NCI-H345 (cell line): ENCODE measurements at regions not wholly inside any gene's neighbourhood (a gene's known extent, or its start where the extent isn't known, plus 50 kb on each side); places are given as distances from the start of the nearest gene placed in this dataset.

Source experiments
- DNase-seq: peaks from one replicate; lab custom pipeline; 2025; lab: John Stamatoyannopoulos, UW

DNA sequence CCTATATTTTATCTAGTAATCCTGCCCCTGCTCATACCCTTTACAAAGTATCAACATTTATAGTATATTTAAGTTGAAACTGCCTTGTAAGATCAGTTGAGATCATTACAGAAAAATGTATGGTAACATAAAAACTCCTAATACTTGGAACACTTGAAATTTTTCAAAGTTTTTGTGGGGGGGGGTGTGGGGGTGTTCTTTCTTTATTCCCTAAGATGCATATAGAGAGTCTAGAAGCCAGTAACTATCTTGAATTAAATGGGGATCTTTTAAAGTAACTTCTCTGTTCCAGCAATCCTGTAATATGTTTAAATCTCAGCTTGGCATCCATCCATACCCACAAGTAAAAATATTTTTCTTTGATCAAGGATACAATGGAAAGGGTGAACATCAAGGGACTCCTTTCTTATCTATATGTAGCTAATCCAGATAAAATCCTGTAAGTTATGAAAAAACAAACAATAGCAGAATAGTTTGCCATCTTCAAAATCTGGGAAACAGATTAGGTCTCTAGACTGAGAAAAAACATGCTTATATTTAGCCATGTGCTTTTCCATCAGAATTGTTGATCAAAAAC is 455.3 kb downstream of the MEIS1 start:
- no peak for DNase-seq

DNA sequence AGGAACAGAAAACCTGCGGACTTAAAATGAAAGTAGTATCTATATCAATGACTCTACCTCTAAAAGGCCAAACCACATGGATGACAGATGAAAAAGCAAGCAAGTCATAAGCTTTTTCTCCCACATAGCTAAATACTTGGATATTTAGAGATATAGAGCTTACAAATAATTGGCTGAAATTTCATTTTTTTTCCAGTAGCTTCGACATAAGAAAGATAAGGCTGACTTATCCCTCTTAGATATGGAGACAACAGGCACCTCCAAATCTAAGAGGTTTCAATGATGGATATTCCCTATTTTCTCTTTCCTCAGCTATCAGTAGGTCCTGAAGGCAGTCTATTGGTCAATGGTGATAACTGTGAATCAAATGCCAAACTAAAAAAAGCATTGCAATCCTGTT is 460.3 kb downstream of the MEIS1 start:
- no peak for DNase-seq

DNA sequence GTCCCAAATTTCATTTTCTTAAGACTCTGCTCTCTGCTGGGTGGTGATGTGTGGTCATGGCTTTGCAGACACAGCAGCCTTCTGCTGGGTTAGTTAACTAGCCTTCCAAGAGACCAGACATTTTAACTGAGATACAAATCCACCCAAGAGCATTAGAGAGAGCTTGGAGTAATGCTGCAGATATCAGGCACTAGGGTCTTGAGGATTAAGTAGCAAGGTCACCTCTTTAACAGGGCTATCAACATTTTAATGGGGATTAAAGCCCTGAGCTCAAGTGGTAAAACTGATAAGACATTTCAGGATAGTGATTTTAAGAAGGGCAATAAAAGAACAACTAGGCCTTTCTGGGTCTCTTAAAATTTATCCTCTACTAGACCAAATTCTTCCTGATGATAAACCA is 461.2 kb downstream of the MEIS1 start:
- no peak for DNase-seq

DNA sequence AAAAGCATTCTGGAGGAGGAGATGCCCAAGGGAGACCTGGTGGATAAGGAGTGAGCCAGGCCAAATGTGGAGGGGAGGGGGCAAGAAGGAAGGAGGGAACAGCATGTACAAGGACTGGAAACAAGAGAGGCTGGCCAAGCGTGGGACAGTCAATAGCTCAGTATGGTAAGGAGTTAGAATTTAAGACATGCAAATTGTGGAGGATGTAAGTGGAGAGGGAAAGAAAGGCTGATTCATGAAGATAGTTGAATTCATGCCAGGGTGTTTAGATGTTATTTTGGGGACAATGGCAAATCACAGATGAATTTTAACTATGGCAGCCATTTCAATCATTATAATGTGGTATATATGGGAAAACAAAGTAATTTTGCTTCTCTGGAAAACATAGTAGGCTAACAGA is 462.3 kb downstream of the MEIS1 start:
- DNase-seq = no peak

DNA sequence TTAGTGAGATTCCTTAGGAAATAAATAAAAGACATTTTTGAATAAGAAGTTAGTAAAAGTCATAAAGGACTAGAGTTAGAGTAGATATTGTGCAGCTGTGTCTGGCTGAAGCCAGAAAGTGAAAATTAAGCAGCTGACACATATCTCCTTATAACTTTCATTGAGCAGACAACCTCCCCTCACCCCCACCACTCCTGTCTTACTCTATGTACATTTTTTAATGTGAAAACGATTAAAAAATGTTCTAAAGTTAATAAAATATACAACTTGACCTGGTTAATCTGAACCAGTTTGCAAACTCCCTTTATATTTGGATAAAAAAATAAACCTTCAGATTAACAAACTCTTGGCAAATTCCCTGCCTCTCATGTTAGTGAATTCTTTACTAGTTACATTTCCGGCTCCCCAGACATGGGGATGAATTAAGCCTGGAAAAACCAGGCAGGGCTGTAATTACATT is 462.8 kb downstream of the MEIS1 start:
- DNase-seq = no peak

DNA sequence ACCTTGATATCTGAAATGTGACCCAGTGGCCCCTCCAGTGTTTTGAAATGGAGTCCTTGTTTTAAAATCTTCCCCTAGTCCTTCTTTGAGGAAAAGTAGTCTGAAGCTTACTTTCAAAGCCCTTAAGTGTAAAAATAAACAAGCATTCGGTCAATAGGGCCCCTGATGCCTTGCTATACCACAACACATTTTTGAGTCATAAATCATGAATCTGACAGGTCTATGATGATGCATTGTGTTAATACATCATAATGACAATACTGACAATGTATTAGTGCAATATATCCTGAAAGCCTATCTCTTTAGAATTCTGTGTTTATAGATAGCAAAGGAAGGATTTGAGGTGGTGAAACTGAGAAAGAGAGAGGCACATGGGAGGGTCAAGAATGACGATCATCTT is 464.2 kb downstream of the MEIS1 start:
- no peak for DNase-seq

DNA sequence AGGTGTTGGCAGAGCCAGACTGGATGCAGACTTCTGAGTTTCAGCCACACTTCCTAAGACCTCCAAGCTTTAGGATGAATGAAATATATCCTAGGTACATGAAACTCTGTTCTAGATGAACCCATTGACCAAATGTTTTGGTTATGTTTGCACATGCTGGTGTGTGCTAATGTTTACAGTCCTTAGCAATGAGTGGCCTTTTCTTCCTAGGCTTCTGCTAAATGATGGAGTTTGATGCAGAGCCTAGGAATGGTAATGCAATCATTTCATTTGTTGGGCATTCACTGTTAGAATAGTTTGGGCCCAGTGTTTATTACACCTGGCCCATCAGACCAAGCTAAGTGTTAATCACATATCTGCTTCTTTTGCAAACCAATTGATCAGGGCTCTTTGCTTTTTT is 464.7 kb downstream of the MEIS1 start:
- no peak for DNase-seq

DNA sequence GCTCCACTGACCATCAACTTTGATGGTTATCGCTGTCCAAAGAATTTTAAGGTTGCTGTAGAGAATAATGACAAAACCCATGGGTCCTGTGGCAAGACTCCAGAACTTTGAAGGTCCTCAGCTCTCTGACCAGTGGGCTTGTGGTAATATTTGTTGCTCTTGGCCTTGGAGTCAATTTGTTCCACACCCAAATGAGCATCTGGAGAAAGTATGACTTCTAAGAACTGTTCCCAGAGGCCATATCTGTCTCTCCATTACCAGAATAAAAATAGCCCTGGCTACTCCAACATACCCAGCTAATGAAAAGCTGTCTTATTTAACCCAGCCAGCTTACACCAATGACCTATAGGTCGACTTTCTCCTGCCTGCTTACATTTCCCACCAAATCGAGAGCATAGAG is 466.4 kb downstream of the MEIS1 start:
- no peak for DNase-seq

DNA sequence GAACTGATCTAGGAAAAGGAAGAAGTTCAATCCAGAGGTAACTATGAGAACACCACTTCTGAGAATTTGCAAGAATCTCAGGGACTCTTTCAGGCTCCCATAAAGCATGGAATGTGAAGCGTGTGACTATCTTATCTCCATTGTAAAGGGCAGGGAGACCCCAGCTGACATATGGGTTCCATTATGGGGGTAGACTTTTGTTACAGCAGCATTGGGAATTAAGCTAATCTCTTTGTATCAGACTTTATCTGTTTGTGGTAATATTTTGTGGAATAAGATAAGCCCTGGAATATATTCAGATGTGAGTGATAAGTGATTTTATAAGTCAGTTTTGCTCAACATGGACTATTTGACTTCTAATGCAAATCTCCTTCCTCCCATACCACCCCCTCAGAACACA is 468.3 kb downstream of the MEIS1 start:
- DNase-seq = no peak

DNA sequence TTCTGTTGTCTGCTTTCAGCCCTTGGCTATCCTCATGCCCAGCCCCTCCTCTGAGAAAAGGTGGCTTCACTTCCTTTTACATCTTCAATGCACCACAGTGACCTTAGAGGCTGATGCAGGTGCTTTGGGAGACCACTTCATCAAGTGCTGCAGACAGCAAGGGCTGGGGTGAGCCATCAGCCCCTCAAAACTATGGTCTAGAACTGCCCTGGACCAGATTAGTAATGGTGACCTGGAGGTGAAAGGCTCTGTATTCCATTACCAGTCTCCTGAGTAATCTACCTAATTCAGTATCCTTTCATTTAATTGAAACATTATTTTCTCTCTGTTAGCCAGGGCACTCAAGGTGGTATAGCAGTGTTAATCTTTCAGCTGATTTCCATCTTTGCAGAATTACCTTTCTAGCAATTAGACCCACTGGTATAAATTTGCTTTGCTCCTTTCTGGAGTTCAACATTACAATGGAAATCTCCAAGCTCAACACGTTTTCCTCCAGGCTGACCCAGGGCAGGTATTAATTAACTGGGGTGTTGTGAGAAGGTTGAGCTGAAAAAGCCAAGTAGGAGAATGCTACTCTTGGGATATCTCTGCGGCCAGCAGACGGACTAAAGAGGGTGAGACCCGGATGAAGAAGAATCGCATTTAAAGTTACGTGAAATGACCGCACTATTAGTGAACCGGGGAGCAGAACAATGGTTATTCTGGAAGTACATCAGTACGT is 469.0 kb downstream of the MEIS1 start:
- no peak for DNase-seq

DNA sequence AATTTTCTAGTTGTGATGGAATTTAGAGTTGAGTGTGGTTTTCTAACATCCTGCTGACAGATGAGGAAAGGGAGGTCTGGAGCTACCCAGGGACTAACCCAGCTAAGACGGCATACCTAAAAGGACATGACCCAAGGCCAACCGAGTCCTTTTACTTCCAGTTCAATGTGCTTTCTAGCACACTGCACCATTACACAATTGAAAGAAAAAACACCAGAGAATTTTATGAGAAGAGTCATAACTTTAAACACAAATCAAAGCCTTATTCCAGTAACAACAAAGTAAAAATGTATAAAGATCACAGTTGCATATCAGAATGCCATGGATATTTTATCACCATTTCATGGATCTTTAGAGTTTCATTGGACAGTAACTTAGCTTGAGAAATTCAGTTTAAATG is 480.3 kb downstream of the MEIS1 start:
- no peak for DNase-seq

DNA sequence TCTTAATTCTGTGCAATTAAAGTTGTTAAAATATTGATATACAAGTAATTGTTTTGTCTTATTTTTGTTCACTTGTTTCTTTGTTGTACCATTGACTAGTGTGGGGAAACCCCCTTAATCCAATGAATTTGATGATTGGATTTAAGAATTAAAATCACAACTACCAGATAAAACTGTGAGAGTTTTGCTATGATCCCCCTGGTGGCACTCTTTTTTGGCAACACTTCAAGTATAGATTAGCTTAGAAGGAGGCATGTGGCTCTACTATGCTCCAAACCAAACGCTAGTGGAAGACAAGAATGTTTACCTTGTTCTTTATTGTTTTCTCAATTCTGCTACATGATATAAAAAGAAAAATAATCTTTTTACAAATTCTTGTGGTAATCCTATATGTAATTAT is 477.8 kb upstream of the ETAA1 start:
- DNase-seq = no peak

DNA sequence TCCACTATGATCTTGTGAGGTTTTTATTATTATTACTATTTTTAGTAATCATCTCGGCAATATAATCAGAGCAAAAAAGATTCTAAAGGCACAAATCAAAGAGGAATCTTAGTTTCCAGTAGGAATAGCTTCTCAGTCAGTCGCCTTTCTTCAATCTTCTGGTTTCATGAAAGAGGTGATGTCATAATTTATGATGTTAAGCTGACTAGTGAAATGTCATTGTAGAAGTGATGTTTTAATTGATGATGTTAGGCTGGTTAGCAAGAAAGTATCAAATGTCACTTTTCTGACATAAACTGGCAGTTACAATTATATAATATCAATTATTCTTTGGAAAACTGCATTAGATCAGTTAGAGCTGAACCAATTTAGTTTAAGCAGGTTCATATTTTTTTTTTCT is 476.7 kb upstream of the ETAA1 start:
- DNase-seq = no peak

DNA sequence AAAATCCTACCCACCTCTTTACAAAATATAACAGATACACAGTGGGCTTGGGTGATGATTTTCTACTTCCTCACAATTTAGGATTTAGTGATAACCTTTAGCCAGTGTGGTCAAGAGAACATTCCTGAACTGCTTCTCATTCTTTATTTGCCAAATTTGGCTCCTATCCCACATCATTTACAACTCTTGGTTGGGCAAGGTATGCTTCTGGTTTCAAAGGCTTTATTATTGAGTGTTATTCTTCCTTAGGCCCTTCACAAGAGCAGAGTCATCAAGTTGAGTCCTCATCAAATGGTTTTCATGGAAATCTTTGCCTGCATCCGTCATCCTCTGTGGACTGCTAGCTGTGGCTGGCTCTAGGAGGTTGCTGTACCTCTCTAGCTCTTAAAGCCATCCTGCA is 472.0 kb upstream of the ETAA1 start:
- no peak for DNase-seq

DNA sequence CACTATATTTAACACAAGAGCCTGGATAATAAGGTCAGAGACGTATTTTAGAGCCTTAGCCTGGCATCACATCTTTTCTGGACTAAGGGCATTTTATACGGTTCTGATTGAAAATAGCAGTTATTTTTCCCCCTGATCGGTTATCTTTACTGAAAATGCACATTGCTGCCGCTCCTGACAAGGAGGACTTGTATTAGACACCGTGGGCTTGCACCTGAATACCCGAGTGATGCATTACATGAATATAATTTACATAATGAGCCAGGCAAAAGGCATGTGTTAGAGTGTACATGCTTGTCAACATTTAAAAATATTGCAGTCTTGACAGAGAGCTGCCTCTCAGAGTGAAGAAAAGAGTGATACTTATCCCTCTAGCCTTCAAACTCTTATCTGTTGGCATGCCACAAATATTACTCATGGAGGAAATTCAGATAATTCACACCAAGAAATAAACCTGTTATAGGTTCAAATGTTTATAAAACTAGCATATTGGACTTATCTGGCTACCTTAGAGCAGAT is 470.5 kb upstream of the ETAA1 start:
- DNase-seq = no peak

DNA sequence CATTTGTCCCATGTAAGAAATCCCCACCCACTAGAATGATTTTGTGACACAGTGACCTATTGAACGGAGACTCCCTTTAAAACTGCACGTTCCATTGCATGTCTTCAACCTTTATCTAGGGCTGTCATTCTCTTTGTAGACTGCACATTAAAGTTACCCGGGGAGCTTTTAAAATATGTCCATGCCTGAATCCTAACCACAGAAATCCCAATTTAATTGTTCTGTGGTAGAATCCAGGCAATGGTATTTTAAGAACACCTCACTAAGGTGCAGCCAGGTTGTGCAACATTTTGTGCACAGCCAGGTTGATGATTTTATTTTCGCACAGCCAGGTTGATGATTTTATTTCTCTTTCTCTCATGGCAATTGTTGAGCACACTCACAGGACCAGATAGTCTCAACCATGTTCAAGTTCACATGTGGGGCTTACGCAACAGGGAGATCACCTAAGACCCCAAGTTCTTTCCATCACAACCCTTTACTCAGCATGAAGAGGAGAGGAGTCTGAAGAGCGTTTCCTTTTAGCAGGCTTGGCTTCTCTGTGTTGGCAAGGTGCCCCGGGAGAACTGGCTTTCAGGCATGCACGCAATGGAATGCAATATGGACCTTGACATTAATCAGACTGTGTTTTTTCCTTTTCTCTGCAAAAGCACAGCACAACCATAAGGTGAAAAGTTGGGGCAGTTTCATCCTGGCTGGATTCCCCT is 467.3 kb upstream of the ETAA1 start:
- DNase-seq = no peak

DNA sequence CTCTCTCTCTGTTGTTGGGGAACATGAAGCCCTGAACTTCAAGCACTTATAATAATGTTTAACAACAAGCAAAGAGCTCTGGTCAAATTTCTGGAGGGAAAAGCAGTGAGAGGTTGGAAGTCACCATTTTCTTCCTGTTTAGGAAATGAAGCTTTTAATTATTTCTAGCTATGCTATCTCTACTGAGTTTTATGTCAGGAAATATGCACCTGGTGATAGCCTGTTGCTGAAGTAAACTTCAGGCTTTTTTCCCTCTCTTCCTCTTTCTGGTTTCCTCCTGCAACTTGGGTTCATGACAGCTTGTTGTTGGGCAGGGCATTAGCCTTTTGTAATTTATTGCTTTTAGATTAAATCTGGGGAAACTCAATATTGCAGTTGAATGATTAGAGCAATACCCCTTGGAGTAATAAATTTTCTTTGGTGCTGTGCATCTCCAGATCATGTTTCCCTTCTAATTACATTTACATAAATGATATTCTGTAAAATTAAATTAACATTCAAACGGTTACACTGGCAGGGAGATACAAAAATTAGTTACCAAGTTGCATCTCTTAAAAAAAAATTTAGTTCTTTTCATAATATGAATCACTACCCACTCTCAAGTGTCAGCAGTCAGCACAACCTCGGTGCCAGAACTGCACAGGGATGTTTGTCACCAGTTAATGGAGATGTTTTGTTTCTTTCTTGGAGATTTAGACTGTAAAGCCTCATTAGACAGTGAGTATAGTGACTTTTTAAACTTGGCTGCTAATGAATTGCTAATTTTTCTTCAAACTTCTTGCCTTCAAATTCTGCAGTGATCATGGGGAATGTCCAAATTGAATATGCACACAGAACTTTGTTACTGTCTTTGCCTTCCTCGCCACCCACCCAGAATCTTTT is 466.6 kb upstream of the ETAA1 start:
- DNase-seq = no peak

DNA sequence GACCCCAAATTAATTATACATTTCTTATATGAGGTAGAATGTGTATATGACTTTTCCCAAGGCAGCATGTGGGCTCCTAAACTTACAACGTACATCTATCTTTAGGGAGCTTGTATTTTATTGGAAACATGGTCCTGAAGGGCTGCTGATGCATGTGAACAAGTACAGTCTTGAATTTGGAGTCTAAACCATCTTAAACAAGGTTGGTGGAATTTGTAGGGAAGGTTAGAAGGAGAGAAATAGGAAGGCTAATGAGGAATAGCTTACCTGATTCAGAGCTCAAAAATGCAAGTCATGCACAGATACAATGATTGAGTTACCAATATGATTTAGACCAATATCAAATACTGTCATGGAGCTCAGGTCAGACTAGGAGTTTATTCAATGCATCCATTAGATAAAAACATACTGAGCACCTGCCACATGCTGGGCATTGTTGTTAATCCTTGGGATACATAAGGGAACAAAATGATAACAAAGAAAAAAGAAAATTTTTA is 458.6 kb upstream of the ETAA1 start:
- no peak for DNase-seq

DNA sequence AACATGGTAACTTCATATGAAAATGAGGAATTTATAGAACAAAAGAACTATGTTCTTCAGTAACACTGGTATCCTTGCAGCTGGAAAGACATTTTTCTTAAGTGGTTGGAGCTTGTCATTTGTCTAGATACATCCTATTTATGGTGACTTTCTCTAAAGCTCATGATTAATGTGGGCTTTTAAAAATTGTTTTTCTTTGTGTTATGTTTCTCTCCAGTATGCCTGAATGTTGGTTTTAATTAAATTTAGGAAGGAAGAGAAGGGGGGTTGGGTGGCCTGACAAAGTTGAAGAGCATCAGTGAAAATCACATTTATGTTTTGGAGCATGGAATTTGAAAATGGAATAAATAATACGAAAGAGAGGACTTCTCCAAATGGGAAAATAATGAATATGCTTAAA is 457.1 kb upstream of the ETAA1 start:
- DNase-seq = no peak

DNA sequence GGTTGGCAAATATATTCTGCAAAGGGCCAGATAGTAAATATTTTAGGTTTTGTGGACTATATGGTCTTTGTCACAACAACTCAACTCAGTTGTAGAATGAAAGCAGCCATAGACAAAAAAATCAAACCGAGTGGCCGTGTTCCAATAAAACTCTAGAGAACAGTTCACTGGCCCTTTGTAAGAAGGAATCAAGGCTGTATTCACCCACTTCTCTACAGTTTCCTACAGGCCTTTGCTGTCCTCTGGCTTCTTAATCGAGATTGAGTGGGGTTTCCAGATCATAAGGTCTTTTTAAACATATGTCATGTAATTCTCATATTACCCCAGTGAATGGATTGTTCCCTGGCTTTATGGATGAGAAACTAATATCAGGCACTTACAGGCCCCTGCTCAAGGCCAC is 448.9 kb upstream of the ETAA1 start:
- no peak for DNase-seq

DNA sequence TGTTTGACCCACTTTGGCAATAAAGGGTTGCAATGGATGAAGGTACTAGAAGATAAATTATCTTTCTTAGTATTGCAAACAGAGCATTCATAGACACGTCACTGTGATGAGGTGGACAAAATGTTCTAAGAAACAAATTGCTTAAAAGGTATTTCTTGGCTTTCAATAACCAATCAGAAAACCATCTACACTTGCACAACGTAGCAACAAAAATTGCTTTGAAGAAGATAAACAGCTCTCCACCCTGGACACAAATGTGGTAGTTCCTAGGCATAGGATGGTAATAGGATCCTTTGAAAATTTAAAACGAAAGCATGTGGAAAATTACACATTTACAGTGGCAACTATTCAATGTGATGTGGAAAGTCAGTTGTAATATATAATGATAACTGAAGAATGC is 439.9 kb upstream of the ETAA1 start:
- no peak for DNase-seq

DNA sequence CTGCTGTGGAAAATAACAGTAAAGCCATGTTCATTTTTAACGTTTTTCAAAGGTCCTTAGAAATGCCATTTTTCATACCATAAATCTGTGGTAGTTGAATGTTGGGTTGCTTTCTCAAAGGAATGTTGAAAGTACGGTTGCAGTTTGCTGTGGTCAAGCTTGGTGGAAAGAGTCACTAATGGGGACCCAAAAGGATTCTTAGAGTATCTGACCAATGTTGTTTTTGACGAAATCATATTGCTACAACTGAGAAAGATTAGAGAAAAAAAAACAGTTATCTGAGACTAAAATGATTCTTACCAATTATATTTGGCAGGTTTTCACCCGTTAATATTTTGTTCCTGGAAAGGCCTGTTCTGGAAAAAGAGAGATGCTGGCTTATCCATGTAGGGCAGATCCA is 439.5 kb upstream of the ETAA1 start:
- DNase-seq = no peak
